ENCODE measurements at regions not wholly inside any gene's neighbourhood (a gene's known extent, or its start where the extent isn't known, plus 50 kb on each side); places are given as distances from the start of the nearest gene placed in this dataset.

DNA sequence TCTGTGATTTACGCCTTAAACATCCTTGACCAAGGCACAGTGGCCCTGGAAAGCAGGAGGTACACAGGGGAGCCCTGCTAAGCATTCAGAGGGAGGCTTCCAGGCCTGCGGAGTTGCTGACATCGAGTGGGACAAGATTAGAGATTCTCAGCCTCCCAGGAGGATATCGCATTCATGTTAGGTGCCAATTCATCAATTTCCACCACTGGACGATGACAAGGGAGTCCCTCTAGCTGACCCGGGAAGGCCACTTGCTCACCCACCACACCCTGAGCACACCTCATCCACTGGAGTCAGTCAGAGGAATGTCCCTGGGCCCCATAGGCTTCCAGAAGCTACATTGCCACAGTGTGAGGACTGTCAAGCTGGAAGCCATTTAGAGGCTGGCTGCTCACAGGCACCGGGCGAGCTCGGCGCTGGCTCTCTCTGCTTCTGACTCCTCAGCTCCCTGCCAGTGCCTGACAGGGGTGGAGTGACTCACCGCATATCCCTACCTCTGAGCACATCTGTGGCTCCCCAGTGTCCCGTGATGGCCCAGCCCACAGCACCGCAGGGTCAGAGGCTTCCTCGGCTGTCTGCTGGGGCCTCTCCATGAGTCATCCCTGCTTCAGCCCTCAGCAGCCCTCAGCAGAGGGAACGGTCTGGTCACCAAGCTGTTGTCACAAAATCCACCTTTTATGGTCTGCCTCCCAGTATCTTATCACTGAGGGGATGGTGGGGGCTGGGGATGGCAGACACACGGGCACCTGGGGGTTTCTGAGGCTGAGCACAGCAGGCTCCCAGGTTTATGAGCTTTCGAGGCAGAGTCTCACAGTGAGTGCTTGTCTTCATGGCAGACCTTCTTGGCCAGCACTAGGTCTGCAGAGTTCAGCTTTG is 117.5 kb downstream of the ZNF608 start:
- TF ChIP-seq, protein P1, sequence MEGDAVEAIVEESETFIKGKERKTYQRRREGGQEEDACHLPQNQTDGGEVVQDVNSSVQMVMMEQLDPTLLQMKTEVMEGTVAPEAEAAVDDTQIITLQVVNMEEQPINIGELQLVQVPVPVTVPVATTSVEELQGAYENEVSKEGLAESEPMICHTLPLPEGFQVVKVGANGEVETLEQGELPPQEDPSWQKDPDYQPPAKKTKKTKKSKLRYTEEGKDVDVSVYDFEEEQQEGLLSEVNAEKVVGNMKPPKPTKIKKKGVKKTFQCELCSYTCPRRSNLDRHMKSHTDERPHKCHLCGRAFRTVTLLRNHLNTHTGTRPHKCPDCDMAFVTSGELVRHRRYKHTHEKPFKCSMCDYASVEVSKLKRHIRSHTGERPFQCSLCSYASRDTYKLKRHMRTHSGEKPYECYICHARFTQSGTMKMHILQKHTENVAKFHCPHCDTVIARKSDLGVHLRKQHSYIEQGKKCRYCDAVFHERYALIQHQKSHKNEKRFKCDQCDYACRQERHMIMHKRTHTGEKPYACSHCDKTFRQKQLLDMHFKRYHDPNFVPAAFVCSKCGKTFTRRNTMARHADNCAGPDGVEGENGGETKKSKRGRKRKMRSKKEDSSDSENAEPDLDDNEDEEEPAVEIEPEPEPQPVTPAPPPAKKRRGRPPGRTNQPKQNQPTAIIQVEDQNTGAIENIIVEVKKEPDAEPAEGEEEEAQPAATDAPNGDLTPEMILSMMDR (conservative IDR thresholded peaks at IDR 0.05): no peak
- no peak for TF ChIP-seq ZFX (IDR thresholded peaks at IDR 0.05)
